MM.1S (cell line): ENCODE measurements at regions not wholly inside any gene's neighbourhood (a gene's known extent, or its start where the extent isn't known, plus 50 kb on each side); places are given as distances from the start of the nearest gene placed in this dataset.

Experiments used
- DNase-seq: peaks from one replicate; pipeline ENCODE4 v3.0.0-alpha.2; 2015
- H2AFZ ChIP-seq: fragments of 300-600 bp; sonication (generic); 2 replicates; pipeline ENCODE4 v1.6.0; 2016; ENCODE audit warnings: antibody characterized with exemption, low read length
- H3F3A ChIP-seq: fragments of 300-600 bp; sonication (generic); 2 replicates; pipeline ENCODE4 v1.6.1; 2016; ENCODE audit warnings: mild to moderate bottlenecking, antibody characterized with exemption, low read length, moderate library complexity, mixed read lengths; ENCODE audit not compliant: insufficient read depth
- H3K27ac ChIP-seq: fragments of 300-600 bp; sonication (generic); 2 replicates; pipeline ENCODE4 v1.5.1; 2016; ENCODE audit warnings: mild to moderate bottlenecking, low read length
- H3K27me3 ChIP-seq: fragments of 300-600 bp; sonication (generic); replicated peaks from 2 replicates; pipeline ENCODE4 v1.6.0; 2016; ENCODE audit warnings: low read length; ENCODE audit not compliant: insufficient read depth
- H3K36me3 ChIP-seq: fragments of 300-600 bp; sonication (generic); replicated peaks from 2 replicates; pipeline ENCODE4 v1.6.1; 2016; ENCODE audit warnings: mild to moderate bottlenecking, low read length, mixed read lengths; ENCODE audit not compliant: insufficient read depth
- H3K4me1 ChIP-seq: fragments of 300-600 bp; sonication (generic); 2 replicates; pipeline ENCODE4 v1.6.1; 2016; ENCODE audit warnings: low read length, mixed read lengths
- H3K4me2 ChIP-seq: fragments of 300-600 bp; sonication (generic); 2 replicates; pipeline ENCODE4 v1.6.0; 2016; ENCODE audit warnings: low read depth, low read length
- H3K4me3 ChIP-seq: fragments of 300-600 bp; sonication (generic); 2 replicates; pipeline ENCODE4 v1.5.1; 2016; ENCODE audit warnings: low read length, mixed read lengths
- H3K79me2 ChIP-seq: fragments of 300-600 bp; sonication (generic); 2 replicates; pipeline ENCODE4 v1.6.1; 2016; ENCODE audit warnings: mixed run types, low read length, mixed read lengths
- H3K9ac ChIP-seq: fragments of 300-600 bp; sonication (generic); 2 replicates; pipeline ENCODE4 v1.6.1; 2016; ENCODE audit warnings: low read length, mixed read lengths
- H3K9me2 ChIP-seq: fragments of 300-600 bp; sonication (generic); replicated peaks from 2 replicates; pipeline ENCODE4 v1.6.1; 2016; ENCODE audit warnings: mild to moderate bottlenecking, low read length, mixed read lengths; ENCODE audit not compliant: insufficient read depth
- H3K9me3 ChIP-seq: fragments of 300-600 bp; sonication (generic); replicated peaks from 2 replicates; pipeline ENCODE4 v1.6.1; 2016; ENCODE audit warnings: mild to moderate bottlenecking, low read length, mixed read lengths; ENCODE audit not compliant: insufficient read depth
- H4K20me1 ChIP-seq: fragments of 300-600 bp; sonication (generic); 2 replicates; pipeline ENCODE4 v1.6.1; 2016; ENCODE audit warnings: mild to moderate bottlenecking, low read length, moderate library complexity, mixed read lengths; ENCODE audit not compliant: insufficient read depth
- CTCF ChIP-seq: fragments of 300-600 bp; sonication (generic); IDR thresholded peaks from 2 replicates; pipeline ENCODE4 v1.5.1; 2016; ENCODE audit warnings: antibody characterized with exemption, low read length, mixed read lengths
- EZH2 ChIP-seq: fragments of 300-600 bp; sonication (generic); optimal IDR thresholded peaks from 2 replicates; pipeline ENCODE3; 2017; ENCODE audit warnings: low read depth, mild to moderate bottlenecking, antibody characterized with exemption, low read length, mixed read lengths
- EZH2phosphoT487 ChIP-seq: fragments of 300-600 bp; sonication (generic); IDR thresholded peaks from 2 replicates; pipeline ENCODE4 v1.6.1; 2018; ENCODE audit warnings: antibody characterized with exemption, low read length

GRCh38 chr16:77085981-77086380, 105.0 kb upstream of the MON1B start:
- Histone ChIP-seq H3K9ac (no peak overlapping the region), H3K36me3 (no peaks in the 10 kb centered on the region), H3K4me2 (no peak overlapping the region), H3K79me2 (no peaks in the 10 kb centered on the region), H3K4me3 (no peak overlapping the region), H2AFZ (no peak overlapping the region), H3F3A (no peaks in the 10 kb centered on the region), H3K4me1 (no peaks in the 10 kb centered on the region), H3K27me3 (no peaks in the 10 kb centered on the region), H3K9me2 (no peaks in the 10 kb centered on the region), H3K27ac (no peak overlapping the region), H3K9me3 (no peaks in the 10 kb centered on the region), H4K20me1 (no peaks in the 10 kb centered on the region)
- TF ChIP-seq EZH2 (no peak), CTCF (no peak), EZH2phosphoT487 (no peak)
- no peak for DNase-seq

- no peak for TF ChIP-seq EZH2phosphoT487
- no peak for TF ChIP-seq CTCF
- no peak for TF ChIP-seq EZH2
- no peak overlapping the region for H3K4me3 ChIP-seq
- no peak overlapping the region for H3K9ac ChIP-seq
- no peak overlapping the region for H2AFZ ChIP-seq
- H3K9me3 ChIP-seq: no peaks in the 10 kb centered on the region
- H4K20me1 ChIP-seq: no peaks in the 10 kb centered on the region
- no peak for DNase-seq
- H3F3A ChIP-seq: no peaks in the 10 kb centered on the region
- no peaks in the 10 kb centered on the region for H3K9me2 ChIP-seq
- H3K4me1 ChIP-seq: no peaks in the 10 kb centered on the region
- no peak overlapping the region for H3K27ac ChIP-seq
- H3K36me3 ChIP-seq: no peaks in the 10 kb centered on the region
- H3K4me2 ChIP-seq: no peak overlapping the region
- no peaks in the 10 kb centered on the region for H3K79me2 ChIP-seq
- H3K27me3 ChIP-seq: no peaks in the 10 kb centered on the region
Measured at GRCh38 chr16:77090062-77090461, 100.9 kb upstream of the MON1B start.

- Histone ChIP-seq H3K27me3 (no peaks in the 10 kb centered on the region), H3K4me1 (no peaks in the 10 kb centered on the region), H3K9me3 (no peaks in the 10 kb centered on the region), H3K9ac (no peak overlapping the region), H4K20me1 (no peaks in the 10 kb centered on the region), H3K9me2 (no peaks in the 10 kb centered on the region), H2AFZ (no peak overlapping the region), H3K36me3 (no peaks in the 10 kb centered on the region), H3K79me2 (no peaks in the 10 kb centered on the region), H3K27ac (no peak overlapping the region), H3K4me3 (no peak overlapping the region), H3F3A (no peaks in the 10 kb centered on the region), H3K4me2 (no peak overlapping the region)
- TF ChIP-seq EZH2phosphoT487 (no peak), EZH2 (no peak), CTCF (no peak)
- DNase-seq: no peak
Measured at GRCh38 chr16:77093309-77093708, 97.7 kb upstream of the MON1B start.
